ENCODE measurements at regions not wholly inside any gene's neighbourhood (a gene's known extent, or its start where the extent isn't known, plus 50 kb on each side); places are given as distances from the start of the nearest gene placed in this dataset.
"Not testable (repeated sequence)": the region's sequence is repeated elsewhere in the genome, so short reads cannot be mapped to it uniquely, and the experiment has no call there.

GRCh38 chr16:33583702-33584101 lies 124.3 kb downstream of the TP53TG3F start:
- in situ Hi-C loops (cut with MboI; ENCODE audit: low pct_unique_long_range_greater_than_20kb, low sequenced_read_pairs); DNase-seq: not testable (repeated sequence)

- in situ Hi-C loops (cut with MboI; ENCODE audit: low pct_unique_long_range_greater_than_20kb, low sequenced_read_pairs); DNase-seq: not testable (repeated sequence)
These were observed 129.2 kb downstream of the TP53TG3F start for GRCh38 chr16:33588589-33588988.

- in situ Hi-C loops (cut with MboI; ENCODE audit: low pct_unique_long_range_greater_than_20kb, low sequenced_read_pairs); DNase-seq: not testable (repeated sequence)
These were observed 133.9 kb downstream of the TP53TG3F start for GRCh38 chr16:33593344-33593743.

- DNase-seq; in situ Hi-C loops (cut with MboI; ENCODE audit: low pct_unique_long_range_greater_than_20kb, low sequenced_read_pairs): not testable (repeated sequence)
These were observed 135.7 kb downstream of the TP53TG3F start for GRCh38 chr16:33595074-33595473.

GRCh38 chr16:33601029-33601428 lies 141.6 kb downstream of the TP53TG3F start:
- in situ Hi-C loops (cut with MboI; ENCODE audit: low pct_unique_long_range_greater_than_20kb, low sequenced_read_pairs); DNase-seq: not testable (repeated sequence)

GRCh38 chr16:33623535-33624077 lies 164.2 kb downstream of the TP53TG3F start:
- in situ Hi-C loops (cut with MboI; ENCODE audit: low pct_unique_long_range_greater_than_20kb, low sequenced_read_pairs); DNase-seq: not testable (repeated sequence)

GRCh38 chr16:33628895-33629294 lies 169.5 kb downstream of the TP53TG3F start:
- in situ Hi-C loops (cut with MboI; ENCODE audit: low pct_unique_long_range_greater_than_20kb, low sequenced_read_pairs); DNase-seq: not testable (repeated sequence)

- in situ Hi-C loops (cut with MboI; ENCODE audit: low pct_unique_long_range_greater_than_20kb, low sequenced_read_pairs); DNase-seq: not testable (repeated sequence)
These were observed 172.3 kb downstream of the TP53TG3F start for GRCh38 chr16:33631713-33632112.

GRCh38 chr16:33634057-33634456 lies 174.6 kb downstream of the TP53TG3F start:
- DNase-seq; in situ Hi-C loops (cut with MboI; ENCODE audit: low pct_unique_long_range_greater_than_20kb, low sequenced_read_pairs): not testable (repeated sequence)

- DNase-seq; in situ Hi-C loops (cut with MboI; ENCODE audit: low pct_unique_long_range_greater_than_20kb, low sequenced_read_pairs): not testable (repeated sequence)
These were observed 177.3 kb downstream of the TP53TG3F start for GRCh38 chr16:33636760-33637159.

- in situ Hi-C loops (cut with MboI; ENCODE audit: low pct_unique_long_range_greater_than_20kb, low sequenced_read_pairs); DNase-seq: not testable (repeated sequence)
These were observed 183.9 kb downstream of the TP53TG3F start for GRCh38 chr16:33643270-33643669.

- DNase-seq = not testable (repeated sequence)
These were observed 184.4 kb downstream of the TP53TG3F start for GRCh38 chr16:33643698-33644381.

GRCh38 chr16:33646386-33646785 lies 187.0 kb downstream of the TP53TG3F start:
- in situ Hi-C loops (cut with MboI; ENCODE audit: low pct_unique_long_range_greater_than_20kb, low sequenced_read_pairs); DNase-seq: not testable (repeated sequence)

More at GRCh38 chr16:33643698-33644381, 184.4 kb downstream of the TP53TG3F start:
- in situ Hi-C loops (cut with MboI; ENCODE audit: low pct_unique_long_range_greater_than_20kb, low sequenced_read_pairs) = not testable (repeated sequence)

- DNase-seq; in situ Hi-C loops (cut with MboI; ENCODE audit: low pct_unique_long_range_greater_than_20kb, low sequenced_read_pairs): not testable (repeated sequence)
These were observed 196.3 kb downstream of the TP53TG3F start for GRCh38 chr16:33655756-33656155.

GRCh38 chr16:33656394-33656793 lies 197.0 kb downstream of the TP53TG3F start:
- DNase-seq; in situ Hi-C loops (cut with MboI; ENCODE audit: low pct_unique_long_range_greater_than_20kb, low sequenced_read_pairs): not testable (repeated sequence)

- in situ Hi-C loops (cut with MboI; ENCODE audit: low pct_unique_long_range_greater_than_20kb, low sequenced_read_pairs); DNase-seq: not testable (repeated sequence)
These were observed 198.3 kb downstream of the TP53TG3F start for GRCh38 chr16:33657717-33658116.

GRCh38 chr16:33680791-33681190 lies 221.4 kb downstream of the TP53TG3F start:
- in situ Hi-C loops (cut with MboI; ENCODE audit: low pct_unique_long_range_greater_than_20kb, low sequenced_read_pairs); DNase-seq: not testable (repeated sequence)

GRCh38 chr16:33700320-33700719 lies 240.9 kb downstream of the TP53TG3F start:
- in situ Hi-C loops (cut with MboI; ENCODE audit: low pct_unique_long_range_greater_than_20kb, low sequenced_read_pairs); DNase-seq: not testable (repeated sequence)

GRCh38 chr16:33706845-33707590 lies 247.6 kb downstream of the TP53TG3F start:
- in situ Hi-C loops (cut with MboI; ENCODE audit: low pct_unique_long_range_greater_than_20kb, low sequenced_read_pairs); DNase-seq: not testable (repeated sequence)

- DNase-seq; in situ Hi-C loops (cut with MboI; ENCODE audit: low pct_unique_long_range_greater_than_20kb, low sequenced_read_pairs): not testable (repeated sequence)
These were observed 248.2 kb downstream of the TP53TG3F start for GRCh38 chr16:33707591-33707934.

Measured in KBM-7 (cell line).